Upper lobe of right lung (tissue), 1 donor: ENCODE measurements at regions not wholly inside any gene's neighbourhood (a gene's known extent, or its start where the extent isn't known, plus 50 kb on each side); places are given as distances from the start of the nearest gene placed in this dataset.

Source experiments
- ATAC-seq: fragments of 200-7000 bp; cut with Tn5 transposase; one replicate; pipeline ENCODE4 v1.9.1; 2020; ENCODE audit warnings: mild to moderate bottlenecking, moderate library complexity
- DNase-seq: peaks from one replicate; pipeline ENCODE4 v3.0.0-alpha.2; 2020
- H3K27ac ChIP-seq: fragments of 200-600 bp; one replicate; pipeline ENCODE4 v1.8.0; 2022
- H3K27me3 ChIP-seq: fragments of 200-600 bp; one replicate; pipeline ENCODE4 v1.8.0; 2022; ENCODE audit warnings: mild to moderate bottlenecking
- H3K36me3 ChIP-seq: fragments of 200-600 bp; one replicate; pipeline ENCODE4 v1.8.0; 2022
- H3K4me1 ChIP-seq: fragments of 200-600 bp; one replicate; pipeline ENCODE4 v1.8.0; 2022
- H3K4me3 ChIP-seq: fragments of 200-600 bp; one replicate; pipeline ENCODE4 v1.8.0; 2022; ENCODE audit warnings: mild to moderate bottlenecking
- H3K9me3 ChIP-seq: fragments of 200-600 bp; one replicate; pipeline ENCODE4 v1.8.0; 2022
- intact Hi-C: fragments of 100-400 bp; cut with DNase I; formaldehyde crosslinking; loops from one replicate; pipeline ENCODE4 v1.11.0; 2022
- TF ChIP-seq, protein P1 (sequence below): fragments of 200-600 bp; IDR thresholded peaks from one replicate; pipeline ENCODE4 v1.8.0; 2022; ENCODE audit warnings: antibody characterized with exemption
- donor health status: DM: no; HTN: yes; CAD: no; lungs with severe emphysema.

DNA sequence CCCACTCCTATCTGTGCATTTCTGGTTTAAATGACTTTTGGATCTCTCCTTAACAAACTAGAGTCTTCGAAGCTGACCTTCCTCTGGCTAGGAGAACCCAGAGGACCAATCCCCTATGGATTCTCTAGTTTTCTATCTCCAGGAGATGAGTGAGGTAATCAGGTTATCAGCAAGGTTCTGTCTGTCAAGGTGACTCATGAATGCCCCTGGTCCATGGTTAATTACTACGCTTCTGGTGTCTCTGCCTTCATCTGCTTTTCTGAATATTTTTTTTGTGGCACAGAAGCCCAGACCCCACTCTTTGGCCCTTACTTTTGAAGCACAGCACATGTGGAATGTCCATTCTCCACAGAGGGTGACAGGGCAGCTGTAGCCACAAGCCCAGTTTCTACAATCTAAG, 897.9 kb upstream of the KLHL29 start:
- ATAC-seq: no peak
- H3K27ac ChIP-seq: no peak overlapping the region

DNA sequence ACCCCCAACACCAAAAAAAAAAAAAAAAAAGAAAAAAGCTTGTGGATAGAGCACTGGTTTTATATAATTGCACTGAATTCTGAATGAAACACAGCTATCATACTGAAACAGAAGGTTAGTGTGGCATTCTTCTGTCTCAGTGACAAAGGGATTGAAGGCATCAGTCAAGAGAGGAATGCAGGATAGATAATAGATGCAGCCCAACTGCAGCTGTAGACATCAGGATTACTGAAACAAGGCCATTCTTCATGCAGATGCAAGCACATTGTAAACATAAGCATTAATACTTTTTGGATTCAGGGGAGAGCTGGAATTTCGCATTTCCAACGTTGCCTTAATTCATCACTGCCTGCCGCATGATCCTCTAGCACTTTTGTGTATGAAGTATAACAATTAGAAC, 897.4 kb upstream of the KLHL29 start:
- H3K9me3 ChIP-seq: no peaks in the 10 kb centered on the region
- H3K27me3 ChIP-seq: no peaks in the 10 kb centered on the region
- no peak overlapping the region for H3K4me3 ChIP-seq
- no peaks in the 10 kb centered on the region for H3K36me3 ChIP-seq
- DNase-seq: no peak
- intact Hi-C loops: no loop called here
- no peaks in the 10 kb centered on the region for H3K4me1 ChIP-seq
- TF ChIP-seq, protein P1, sequence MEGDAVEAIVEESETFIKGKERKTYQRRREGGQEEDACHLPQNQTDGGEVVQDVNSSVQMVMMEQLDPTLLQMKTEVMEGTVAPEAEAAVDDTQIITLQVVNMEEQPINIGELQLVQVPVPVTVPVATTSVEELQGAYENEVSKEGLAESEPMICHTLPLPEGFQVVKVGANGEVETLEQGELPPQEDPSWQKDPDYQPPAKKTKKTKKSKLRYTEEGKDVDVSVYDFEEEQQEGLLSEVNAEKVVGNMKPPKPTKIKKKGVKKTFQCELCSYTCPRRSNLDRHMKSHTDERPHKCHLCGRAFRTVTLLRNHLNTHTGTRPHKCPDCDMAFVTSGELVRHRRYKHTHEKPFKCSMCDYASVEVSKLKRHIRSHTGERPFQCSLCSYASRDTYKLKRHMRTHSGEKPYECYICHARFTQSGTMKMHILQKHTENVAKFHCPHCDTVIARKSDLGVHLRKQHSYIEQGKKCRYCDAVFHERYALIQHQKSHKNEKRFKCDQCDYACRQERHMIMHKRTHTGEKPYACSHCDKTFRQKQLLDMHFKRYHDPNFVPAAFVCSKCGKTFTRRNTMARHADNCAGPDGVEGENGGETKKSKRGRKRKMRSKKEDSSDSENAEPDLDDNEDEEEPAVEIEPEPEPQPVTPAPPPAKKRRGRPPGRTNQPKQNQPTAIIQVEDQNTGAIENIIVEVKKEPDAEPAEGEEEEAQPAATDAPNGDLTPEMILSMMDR: no peak
- H3K27ac ChIP-seq: no peak overlapping the region
- ATAC-seq: no peak

More for the DNA sequence above, 897.9 kb upstream of the KLHL29 start:
- H3K4me1 ChIP-seq: no peaks in the 10 kb centered on the region
- TF ChIP-seq, protein P1: no peak
- intact Hi-C loops: no loop called here
- no peak overlapping the region for H3K4me3 ChIP-seq
- no peaks in the 10 kb centered on the region for H3K9me3 ChIP-seq
- no peaks in the 10 kb centered on the region for H3K36me3 ChIP-seq
- H3K27me3 ChIP-seq: no peaks in the 10 kb centered on the region
- no peak for DNase-seq

DNA sequence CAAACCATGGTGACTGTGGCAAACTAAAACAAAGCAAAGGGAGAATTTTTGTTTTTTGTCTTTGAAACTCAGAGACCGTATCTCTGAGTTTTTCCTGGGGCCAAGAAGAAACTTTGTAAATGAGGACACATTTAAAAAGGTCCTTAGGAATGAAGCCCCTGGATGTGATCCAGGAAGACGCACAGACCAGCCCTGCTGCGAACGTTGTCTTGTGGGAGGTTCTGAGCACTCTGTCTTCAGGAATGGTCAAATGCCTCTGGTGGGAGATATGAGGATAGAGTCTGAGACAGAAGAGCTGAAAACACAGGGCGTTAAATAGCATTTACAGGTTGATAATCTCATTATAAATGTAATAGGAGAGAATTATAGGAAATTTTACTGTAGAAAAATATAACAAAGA, 893.5 kb upstream of the KLHL29 start:
- Histone ChIP-seq H3K4me3 (no peak overlapping the region), H3K36me3 (no peaks in the 10 kb centered on the region), H3K27ac (no peak overlapping the region), H3K4me1 (no peaks in the 10 kb centered on the region), H3K27me3 (no peaks in the 10 kb centered on the region), H3K9me3 (no peaks in the 10 kb centered on the region)
- TF ChIP-seq, protein P1: no peak
- DNase-seq: no peak
- intact Hi-C loops: no loop called here
- no peak for ATAC-seq

DNA sequence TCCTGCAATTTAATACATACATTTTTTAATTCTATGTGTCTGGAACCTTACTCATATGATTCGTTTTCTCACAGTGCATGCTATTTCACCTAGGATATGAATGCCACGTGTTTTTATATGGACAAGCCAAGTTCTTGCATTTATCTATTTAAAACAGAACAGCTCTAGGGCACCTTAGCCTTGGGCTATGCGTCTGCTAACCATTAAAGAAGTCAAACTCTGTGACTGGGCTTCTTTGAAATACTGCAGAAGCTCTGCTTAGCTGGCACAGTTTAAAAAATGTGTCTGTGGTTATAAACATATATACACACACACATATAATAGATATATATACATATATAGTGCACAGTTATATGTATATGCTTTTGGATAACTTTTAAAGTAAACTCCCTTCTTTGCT, 890.8 kb upstream of the KLHL29 start:
- Histone ChIP-seq H3K27ac (no peak overlapping the region), H3K36me3 (no peaks in the 10 kb centered on the region), H3K4me3 (no peak overlapping the region), H3K4me1 (no peaks in the 10 kb centered on the region), H3K27me3 (no peaks in the 10 kb centered on the region), H3K9me3 (no peaks in the 10 kb centered on the region)
- TF ChIP-seq, protein P1: no peak
- ATAC-seq (no peak), DNase-seq (no peak)
- intact Hi-C loops: no loop called here

DNA sequence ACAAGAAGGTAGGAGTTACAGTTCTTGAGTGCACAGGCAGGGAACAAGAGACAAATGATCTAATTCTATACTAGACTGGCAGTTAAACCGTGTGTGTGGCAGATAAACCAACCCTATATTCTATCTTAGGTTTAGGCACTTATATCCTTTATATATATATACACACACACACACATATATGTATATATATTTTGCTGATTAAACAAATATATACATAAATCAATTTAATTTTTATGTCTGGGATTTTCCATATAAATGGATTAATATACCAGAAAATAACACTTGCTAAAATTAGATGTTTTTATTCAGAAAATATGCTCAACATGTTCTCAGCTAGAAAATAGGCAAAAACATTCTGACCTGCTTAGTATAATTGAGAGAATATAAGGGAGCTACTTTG, 887.9 kb upstream of the KLHL29 start:
- DNase-seq (no peak), ATAC-seq (no peak)
- Histone ChIP-seq H3K27me3 (no peaks in the 10 kb centered on the region), H3K9me3 (no peaks in the 10 kb centered on the region), H3K4me3 (no peak overlapping the region), H3K4me1 (no peaks in the 10 kb centered on the region), H3K36me3 (no peaks in the 10 kb centered on the region), H3K27ac (no peak overlapping the region)
- TF ChIP-seq, protein P1: no peak
- intact Hi-C loops: no loop called here

DNA sequence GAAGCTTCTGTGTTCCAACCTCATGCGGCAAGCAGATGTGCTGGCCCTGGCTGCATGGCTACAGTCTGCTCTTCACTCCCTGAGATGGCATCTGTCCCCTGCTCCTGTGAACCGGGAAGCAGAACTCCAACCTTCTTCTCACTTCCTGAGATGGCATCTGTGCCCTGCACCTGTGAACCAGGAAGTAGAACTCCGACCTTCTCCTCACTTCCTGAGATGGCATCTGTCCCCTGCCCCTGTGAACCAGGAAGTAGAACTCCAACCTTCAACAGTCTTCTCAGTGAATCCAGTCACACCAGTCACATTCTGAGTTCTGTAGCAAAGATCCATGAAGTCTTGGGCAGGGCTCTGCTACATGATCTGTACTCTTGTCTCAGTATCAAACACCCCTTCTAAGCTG, 887.2 kb upstream of the KLHL29 start:
- Histone ChIP-seq H3K9me3 (no peaks in the 10 kb centered on the region), H3K4me3 (no peak overlapping the region), H3K36me3 (no peaks in the 10 kb centered on the region), H3K27ac (no peak overlapping the region), H3K27me3 (no peaks in the 10 kb centered on the region), H3K4me1 (no peaks in the 10 kb centered on the region)
- TF ChIP-seq, protein P1: no peak
- ATAC-seq (no peak), DNase-seq (no peak)
- intact Hi-C loops: no loop called here
